LoVo (cell line): ENCODE measurements at regions not wholly inside any gene's neighbourhood (a gene's known extent, or its start where the extent isn't known, plus 50 kb on each side); places are given as distances from the start of the nearest gene placed in this dataset.

Source experiments
- DNase-seq: peaks from one replicate; pipeline ENCODE4 v3.0.0-alpha.2; 2016; ENCODE audit warnings: low spot score

GRCh38 chr5:96031180-96031579, 69.5 kb upstream of the ELL2 start:
- DNase-seq, result no peak

GRCh38 chr5:96026406-96027041, 64.9 kb upstream of the ELL2 start:
- DNase-seq, result no peak

GRCh38 chr5:96024683-96025475, 63.2 kb upstream of the ELL2 start:
- DNase-seq, result no peak

GRCh38 chr5:96023518-96023917, 61.9 kb upstream of the ELL2 start:
- no peak for DNase-seq

- DNase-seq, result no peak
Measured at GRCh38 chr5:96022971-96023370, 61.3 kb upstream of the ELL2 start.

- DNase-seq, result no peak
Measured at GRCh38 chr5:96017951-96018350, 56.3 kb upstream of the ELL2 start.

- no peak for DNase-seq
Measured at GRCh38 chr5:96016216-96016615, 54.6 kb upstream of the ELL2 start.

GRCh38 chr5:96015709-96016108, 54.1 kb upstream of the ELL2 start:
- no peak for DNase-seq

- no peak for DNase-seq
Measured at GRCh38 chr5:96014395-96014794, 52.7 kb upstream of the ELL2 start.

GRCh38 chr5:96013254-96013653, 51.6 kb upstream of the ELL2 start:
- no peak for DNase-seq

GRCh38 chr5:96012399-96012798, 50.7 kb upstream of the ELL2 start:
- no peak for DNase-seq
